Fibroblast of pulmonary artery (primary cell): ENCODE measurements at regions not wholly inside any gene's neighbourhood (a gene's known extent, or its start where the extent isn't known, plus 50 kb on each side); places are given as distances from the start of the nearest gene placed in this dataset.

Experiments used
- DNase-seq: peaks from one replicate; pipeline ENCODE4 v3.0.0-alpha.2; 2010; ENCODE audit warnings: low read depth
- H3K4me3 ChIP-seq: replicated peaks from 2 replicates; pipeline ENCODE4 v1.5.1; 2011; ENCODE audit warnings: low read depth, mild to moderate bottlenecking, control low read depth, low read length, moderate library complexity
- CTCF ChIP-seq: IDR thresholded peaks from 2 replicates; pipeline ENCODE4 v1.5.1; 2011; ENCODE audit warnings: mild to moderate bottlenecking, control low read depth, low read length, inconsistent platforms; ENCODE audit errors: missing control alignments

- DNase-seq: no peak
- no peak for TF ChIP-seq CTCF
- H3K4me3 ChIP-seq: no peak overlapping the region
Observed at GRCh38 chr10:123569436-123570035, 96.6 kb upstream of the GPR26 start.

GRCh38 chr10:123570051-123570897 is 95.9 kb upstream of the GPR26 start:
- no peak for TF ChIP-seq CTCF
- no peak overlapping the region for H3K4me3 ChIP-seq
- no peak for DNase-seq

- no peak overlapping the region for H3K4me3 ChIP-seq
- DNase-seq: no peak
- no peak for TF ChIP-seq CTCF
Observed at GRCh38 chr10:123570898-123571515, 95.1 kb upstream of the GPR26 start.

GRCh38 chr10:123571978-123572377 is 94.2 kb upstream of the GPR26 start:
- no peak for TF ChIP-seq CTCF
- no peak overlapping the region for H3K4me3 ChIP-seq
- DNase-seq: no peak

- TF ChIP-seq CTCF: peak; percentile 34
- peak; percentile 6 for DNase-seq
- H3K4me3 ChIP-seq: no peak overlapping the region
Observed at GRCh38 chr10:123573236-123574108, 92.7 kb upstream of the GPR26 start.

GRCh38 chr10:123574109-123574698 is 92.0 kb upstream of the GPR26 start:
- no peak overlapping the region for H3K4me3 ChIP-seq
- no peak for TF ChIP-seq CTCF
- no peak for DNase-seq
